ENCODE measurements at regions not wholly inside any gene's neighbourhood (a gene's known extent, or its start where the extent isn't known, plus 50 kb on each side); places are given as distances from the start of the nearest gene placed in this dataset.

GRCh38 chr6:118748311-118749062, 97.1 kb upstream of the CEP85L start:
- POLR2A ChIA-PET = no interaction called here
- peak overlapping the region; percentile 37 for H3K4me3 ChIP-seq (ENCODE audit: low read depth, low read length)
- DNase-seq (ENCODE audit: low read depth, low spot score) = peak; percentile 3
- no peak for TF ChIP-seq CTCF (IDR thresholded peaks at IDR 0.05; ENCODE audit: insufficient read depth, low read length, missing control alignments)
- CTCF ChIA-PET = interaction anchor here (0.9 to 1.5 kb wide), 4 partner anchors 12 to 35 kb away, joined by 3 read pairs; no protein-coding TSS in a partner anchor

- no peak for DNase-seq (ENCODE audit: low read depth, low spot score)
- CTCF ChIA-PET = no interaction called here
- POLR2A ChIA-PET = no interaction called here
- no peak for TF ChIP-seq CTCF (IDR thresholded peaks at IDR 0.05; ENCODE audit: insufficient read depth, low read length, missing control alignments)
- H3K4me3 ChIP-seq (ENCODE audit: low read depth, low read length) = no peak overlapping the region
Measured at GRCh38 chr6:118746825-118747174, 95.4 kb upstream of the CEP85L start.

- no peak for DNase-seq (ENCODE audit: low read depth, low spot score)
- H3K4me3 ChIP-seq (ENCODE audit: low read depth, low read length) = no peak overlapping the region
- ChIA-PET CTCF (no interaction called here), POLR2A (no interaction called here)
- TF ChIP-seq CTCF (IDR thresholded peaks at IDR 0.05; ENCODE audit: insufficient read depth, low read length, missing control alignments) = no peak
Measured at GRCh38 chr6:118746145-118746824, 94.9 kb upstream of the CEP85L start.

GRCh38 chr6:118745156-118745555, 93.8 kb upstream of the CEP85L start:
- no peak for DNase-seq (ENCODE audit: low read depth, low spot score)
- ChIA-PET CTCF (interaction anchor here (1.2 kb wide), 1 partner anchor 32 kb away, joined by 3 read pairs; no protein-coding TSS in a partner anchor), POLR2A (no interaction called here)
- no peak overlapping the region for H3K4me3 ChIP-seq (ENCODE audit: low read depth, low read length)
- no peak for TF ChIP-seq CTCF (IDR thresholded peaks at IDR 0.05; ENCODE audit: insufficient read depth, low read length, missing control alignments)

- peak; percentile 73 for DNase-seq (ENCODE audit: low read depth, low spot score)
- no peak for TF ChIP-seq CTCF (IDR thresholded peaks at IDR 0.05; ENCODE audit: insufficient read depth, low read length, missing control alignments)
- H3K4me3 ChIP-seq (ENCODE audit: low read depth, low read length) = no peak overlapping the region
- CTCF ChIA-PET = interaction anchor here (1.0 to 1.3 kb wide), 3 partner anchors 10 to 35 kb away, joined by 3 to 4 read pairs (median 3); no protein-coding TSS in a partner anchor
- POLR2A ChIA-PET = interaction anchor here (1.2 kb wide), 1 partner anchor 34 kb away, joined by 3 read pairs; no protein-coding TSS in a partner anchor
Measured at GRCh38 chr6:118744261-118744941, 93.0 kb upstream of the CEP85L start.

GRCh38 chr6:118743746-118744145, 92.4 kb upstream of the CEP85L start:
- no peak for DNase-seq (ENCODE audit: low read depth, low spot score)

More at GRCh38 chr6:118743746-118744145, 92.4 kb upstream of the CEP85L start:
- TF ChIP-seq CTCF (IDR thresholded peaks at IDR 0.05; ENCODE audit: insufficient read depth, low read length, missing control alignments) = no peak
- POLR2A ChIA-PET = interaction anchor here (0.7 to 1.2 kb wide), 2 partner anchors 34 to 35 kb away, joined by 3 to 5 read pairs; no protein-coding TSS in a partner anchor
- CTCF ChIA-PET = interaction anchor here (1.0 to 1.3 kb wide), 2 partner anchors 9 to 34 kb away, joined by 3 to 4 read pairs; no protein-coding TSS in a partner anchor
- H3K4me3 ChIP-seq (ENCODE audit: low read depth, low read length) = no peak overlapping the region
